SK-N-MC (cell line): ENCODE measurements at regions not wholly inside any gene's neighbourhood (a gene's known extent, or its start where the extent isn't known, plus 50 kb on each side); places are given as distances from the start of the nearest gene placed in this dataset.

Source experiments
- EZH2 ChIP-seq: fragments of 200-600 bp; sonication (generic); IDR thresholded peaks from one replicate; pipeline ENCODE4 v1.6.1; 2017; ENCODE audit warnings: antibody characterized with exemption
- FOXP2 ChIP-seq: optimal IDR thresholded peaks from 2 replicates; pipeline ENCODE3; 2011; ENCODE audit warnings: mild to moderate bottlenecking, moderate library complexity; ENCODE audit not compliant: insufficient read depth; ENCODE audit errors: extremely low read length, control extremely low read depth
- POLR2AphosphoS5 ChIP-seq: IDR thresholded peaks from 2 replicates; pipeline ENCODE4 v1.6.1; 2012; ENCODE audit warnings: mild to moderate bottlenecking, low read depth, low read length, borderline replicate concordance

GRCh38 chr4:184950117-184950830, 68.0 kb upstream of the HELT start:
- no peak for TF ChIP-seq EZH2
- no peak for TF ChIP-seq POLR2AphosphoS5
- no peak for TF ChIP-seq FOXP2
